Peyer's patch (tissue), 4 donors: ENCODE measurements at regions not wholly inside any gene's neighbourhood (a gene's known extent, or its start where the extent isn't known, plus 50 kb on each side); places are given as distances from the start of the nearest gene placed in this dataset.

Source experiments
- DNase-seq, 3 donors: peaks; one replicate each; pipeline ENCODE4 v3.0.0-alpha.2; 2017 to 2019
- H3K27ac ChIP-seq, 4 donors: fragments of 200-600 bp; sonication (generic); one replicate each; pipeline ENCODE4 v1.5.1; 2016 to 2019
- H3K27me3 ChIP-seq, 2 donors: fragments of 200-600 bp; sonication (generic); one replicate each; pipeline ENCODE4 v1.5.1; 2019
- H3K36me3 ChIP-seq, 3 donors: fragments of 200-600 bp; sonication (generic); one replicate each; pipeline ENCODE4 v1.5.1; 2016 to 2019
- H3K4me1 ChIP-seq, 4 donors: fragments of 200-600 bp; sonication (generic); one replicate each; pipeline ENCODE4 v1.5.1; 2016 to 2019
- H3K4me3 ChIP-seq, 4 donors: fragments of 200-600 bp; sonication (generic); 1 replicate in 3 of 4; 2 replicates in 1 of 4; pipeline ENCODE4 v1.5.1; 2016 to 2019; ENCODE audit warnings: mild to moderate bottlenecking in 1 of 4
- H3K9me3 ChIP-seq, 4 donors: fragments of 200-600 bp; sonication (generic); one replicate each; pipeline ENCODE4 v1.5.1; 2016 to 2019; ENCODE audit warnings: mild to moderate bottlenecking in 1 of 4
- POLR2A ChIP-seq, 2 donors: fragments of 450-650 bp; IDR thresholded peaks; one replicate each; pipeline ENCODE4 v1.5.1; 2017; ENCODE audit warnings: antibody characterized with exemption in 2 of 2, mild to moderate bottlenecking in 2 of 2, moderate library complexity in 2 of 2
- TF ChIP-seq, protein P1 (sequence below), 6 experiments: fragments of 450-650 bp in 4 of 6; fragments of 200-600 bp in 2 of 6; sonication (generic) in 1 of 6; IDR thresholded peaks; one replicate each; pipeline ENCODE4 v1.5.1; 2017 to 2019; ENCODE audit warnings: antibody characterized with exemption in 6 of 6, mild to moderate bottlenecking in 3 of 6, moderate library complexity in 1 of 6

DNA sequence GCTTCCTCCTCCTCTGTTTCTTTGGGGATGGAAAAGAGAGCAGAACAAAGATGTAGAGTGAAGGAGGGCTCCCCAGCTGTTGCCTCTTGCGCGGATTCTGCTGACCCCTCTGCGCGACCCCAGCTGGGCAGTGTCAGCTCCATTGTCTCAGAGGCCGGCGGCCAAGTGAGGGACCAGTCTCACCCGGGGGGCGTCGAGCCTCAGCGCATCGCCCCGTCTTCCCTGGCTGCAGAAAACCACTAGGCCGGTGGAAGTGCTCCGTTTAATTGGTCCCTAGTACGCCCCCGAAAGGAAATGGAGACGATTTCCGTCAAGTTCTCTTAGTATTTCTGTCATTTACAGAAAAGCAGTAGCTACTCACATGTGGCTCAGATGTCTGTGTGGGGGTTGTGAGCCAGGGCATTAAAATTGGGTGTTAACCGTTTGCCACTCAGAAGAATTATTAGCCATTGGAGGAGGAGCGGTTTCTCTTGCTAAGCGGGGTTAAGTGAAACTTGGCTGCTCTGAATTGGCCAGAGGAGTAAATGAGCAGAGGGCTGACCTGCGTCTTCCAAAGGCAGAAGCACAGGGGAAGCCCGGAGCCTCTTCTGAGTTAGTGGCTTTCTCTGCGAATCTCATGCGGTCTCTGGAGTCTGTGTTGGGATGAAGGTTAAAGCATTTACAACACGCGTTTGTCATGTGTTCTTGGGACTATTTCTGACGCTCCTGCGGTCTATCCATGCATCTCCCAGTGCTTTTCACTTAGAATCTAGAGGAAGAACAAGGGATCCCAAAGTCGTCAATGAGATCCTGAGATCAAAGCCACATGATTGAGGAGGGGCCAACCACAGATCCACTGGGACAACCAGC lies 132.8 kb upstream of the MYO16 start:
- TF ChIP-seq, protein P1, sequence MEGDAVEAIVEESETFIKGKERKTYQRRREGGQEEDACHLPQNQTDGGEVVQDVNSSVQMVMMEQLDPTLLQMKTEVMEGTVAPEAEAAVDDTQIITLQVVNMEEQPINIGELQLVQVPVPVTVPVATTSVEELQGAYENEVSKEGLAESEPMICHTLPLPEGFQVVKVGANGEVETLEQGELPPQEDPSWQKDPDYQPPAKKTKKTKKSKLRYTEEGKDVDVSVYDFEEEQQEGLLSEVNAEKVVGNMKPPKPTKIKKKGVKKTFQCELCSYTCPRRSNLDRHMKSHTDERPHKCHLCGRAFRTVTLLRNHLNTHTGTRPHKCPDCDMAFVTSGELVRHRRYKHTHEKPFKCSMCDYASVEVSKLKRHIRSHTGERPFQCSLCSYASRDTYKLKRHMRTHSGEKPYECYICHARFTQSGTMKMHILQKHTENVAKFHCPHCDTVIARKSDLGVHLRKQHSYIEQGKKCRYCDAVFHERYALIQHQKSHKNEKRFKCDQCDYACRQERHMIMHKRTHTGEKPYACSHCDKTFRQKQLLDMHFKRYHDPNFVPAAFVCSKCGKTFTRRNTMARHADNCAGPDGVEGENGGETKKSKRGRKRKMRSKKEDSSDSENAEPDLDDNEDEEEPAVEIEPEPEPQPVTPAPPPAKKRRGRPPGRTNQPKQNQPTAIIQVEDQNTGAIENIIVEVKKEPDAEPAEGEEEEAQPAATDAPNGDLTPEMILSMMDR (IDR thresholded peaks at IDR 0.05): no peak
- TF ChIP-seq POLR2A (IDR thresholded peaks at IDR 0.05): no peak
- peak overlapping the region in 1 of 4 donors; percentile 46 for H3K27ac ChIP-seq
- no peaks in the 10 kb centered on the region for H3K27me3 ChIP-seq
- H3K9me3 ChIP-seq: no peaks in the 10 kb centered on the region
- H3K4me3 ChIP-seq: peak overlapping the region; percentile 24 to 37 (median 36)
- H3K4me1 ChIP-seq: no peaks in the 10 kb centered on the region
- no peaks in the 10 kb centered on the region for H3K36me3 ChIP-seq
- DNase-seq: no peak

DNA sequence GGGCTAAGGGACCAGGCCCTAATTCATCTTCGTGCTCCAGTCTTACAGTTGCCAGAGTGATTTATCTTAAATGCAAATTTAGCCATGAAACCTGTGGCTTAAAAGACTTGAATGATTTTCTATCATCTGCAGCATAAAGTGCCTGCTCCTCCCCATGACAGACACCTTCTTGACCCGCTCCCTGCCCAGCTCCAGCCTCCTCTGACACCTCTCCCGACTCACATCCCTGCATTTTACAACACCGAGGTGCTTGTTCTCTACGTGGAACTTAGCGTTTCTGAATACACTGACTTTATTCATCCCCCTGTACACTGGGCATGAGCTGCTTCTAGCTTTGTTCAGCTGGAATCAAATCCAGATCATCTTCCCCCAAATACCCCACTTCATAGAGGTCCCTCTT lies 128.7 kb upstream of the MYO16 start:
- no peaks in the 10 kb centered on the region for H3K36me3 ChIP-seq
- DNase-seq: no peak
- H3K9me3 ChIP-seq: no peaks in the 10 kb centered on the region
- no peak for TF ChIP-seq POLR2A (IDR thresholded peaks at IDR 0.05)
- TF ChIP-seq, protein P1 (IDR thresholded peaks at IDR 0.05): no peak
- H3K4me1 ChIP-seq: no peaks in the 10 kb centered on the region
- no peak overlapping the region for H3K27ac ChIP-seq
- no peak overlapping the region for H3K4me3 ChIP-seq
- no peaks in the 10 kb centered on the region for H3K27me3 ChIP-seq

DNA sequence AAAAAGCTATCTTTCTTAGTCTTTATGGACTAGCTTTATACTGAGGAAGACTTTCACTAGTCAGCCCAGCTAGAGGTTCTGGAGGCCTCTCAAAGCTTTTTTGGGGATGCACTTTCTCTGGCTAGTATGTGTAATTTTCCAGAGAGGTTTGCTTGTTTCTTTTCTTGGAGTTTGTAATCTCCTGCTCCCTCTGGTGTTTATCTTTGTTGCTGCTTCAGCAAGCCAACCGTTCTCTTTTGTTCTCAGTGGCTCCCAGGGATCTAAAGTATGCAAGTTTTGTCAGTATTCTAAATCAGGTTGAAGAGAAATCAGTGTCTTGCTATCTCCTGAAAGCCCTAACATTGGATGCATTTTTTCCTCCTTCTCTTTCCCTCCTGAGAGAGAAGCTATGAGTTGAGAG lies 121.1 kb upstream of the MYO16 start:
- Histone ChIP-seq H3K4me1 (no peaks in the 10 kb centered on the region), H3K27me3 (no peaks in the 10 kb centered on the region), H3K36me3 (no peaks in the 10 kb centered on the region), H3K27ac (no peak overlapping the region), H3K4me3 (no peak overlapping the region), H3K9me3 (no peaks in the 10 kb centered on the region)
- no peak for DNase-seq
- no peak for TF ChIP-seq POLR2A (IDR thresholded peaks at IDR 0.05)
- TF ChIP-seq, protein P1 (IDR thresholded peaks at IDR 0.05): peak in 5 of 6 experiments; percentile 6 to 31 (median 18)

DNA sequence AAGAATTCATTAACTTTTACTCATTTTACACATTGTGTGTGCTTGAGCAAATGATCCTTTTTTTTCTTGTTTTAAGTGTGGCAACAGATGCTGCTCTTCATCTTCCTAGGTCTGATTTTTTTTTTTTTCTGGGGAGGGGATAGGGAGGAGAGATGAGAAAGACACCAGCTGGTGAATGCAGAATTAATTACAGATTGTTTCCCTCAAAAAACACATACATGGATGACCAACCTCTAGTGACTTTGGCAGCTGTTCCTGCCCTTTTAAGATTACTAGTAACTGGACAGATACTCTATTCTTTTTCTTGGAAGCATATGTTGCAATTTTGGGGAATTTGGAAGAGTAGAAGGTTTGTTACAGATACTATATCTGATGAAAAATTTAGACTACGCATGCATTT lies 103.6 kb upstream of the MYO16 start:
- TF ChIP-seq, protein P1 (IDR thresholded peaks at IDR 0.05): no peak
- Histone ChIP-seq H3K9me3 (peaks cover 0 to 4% (median 0%) of the 10 kb centered on the region in 4 donors), H3K27me3 (no peaks in the 10 kb centered on the region), H3K36me3 (no peaks in the 10 kb centered on the region), H3K27ac (no peak overlapping the region), H3K4me3 (no peak overlapping the region), H3K4me1 (no peaks in the 10 kb centered on the region)
- DNase-seq: no peak

DNA sequence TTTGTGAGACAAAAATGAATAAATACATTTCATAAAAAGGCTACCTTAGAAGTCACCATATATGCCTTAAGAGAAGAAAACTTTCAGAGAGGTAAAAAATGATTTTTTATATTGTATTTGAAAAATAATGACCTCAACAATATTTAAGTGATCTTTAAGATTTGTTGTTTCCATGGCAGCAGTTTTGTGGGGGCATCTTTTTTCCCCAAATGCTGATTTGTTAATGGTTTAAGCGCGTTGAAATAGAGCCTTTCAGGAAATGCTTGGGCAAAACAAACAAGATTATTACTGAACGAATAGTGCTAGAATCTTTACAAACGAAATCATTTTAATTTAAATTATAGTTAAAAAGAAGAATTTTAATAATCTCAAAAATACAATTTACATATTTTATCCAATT lies 103.1 kb upstream of the MYO16 start:
- no peaks in the 10 kb centered on the region for H3K36me3 ChIP-seq
- TF ChIP-seq POLR2A (IDR thresholded peaks at IDR 0.05): no peak
- TF ChIP-seq, protein P1 (IDR thresholded peaks at IDR 0.05): no peak
- peaks cover 0 to 4% (median 0%) of the 10 kb centered on the region in 4 donors for H3K9me3 ChIP-seq
- H3K27ac ChIP-seq: no peak overlapping the region
- no peaks in the 10 kb centered on the region for H3K27me3 ChIP-seq
- DNase-seq: no peak
- no peaks in the 10 kb centered on the region for H3K4me1 ChIP-seq
- H3K4me3 ChIP-seq: no peak overlapping the region
